Trophoblast cell (in vitro differentiated cells and primary cell): ENCODE measurements at regions not wholly inside any gene's neighbourhood (a gene's known extent, or its start where the extent isn't known, plus 50 kb on each side); places are given as distances from the start of the nearest gene placed in this dataset.

Experiments used
- DNase-seq, 2 donors: peaks; one replicate each; pipeline ENCODE4 v3.0.0-alpha.2; 2016
- H2AFZ ChIP-seq: 2 replicates; pipeline ENCODE4 v1.6.1; 2013; ENCODE audit warnings: low read length, moderate library complexity, mild to moderate bottlenecking; ENCODE audit not compliant: insufficient read depth, poor library complexity
- H2AK5ac ChIP-seq: 2 replicates; pipeline ENCODE4 v1.6.1; 2013; ENCODE audit warnings: mild to moderate bottlenecking, low read length
- H2BK120ac ChIP-seq: 2 replicates; pipeline ENCODE4 v1.6.1; 2013; ENCODE audit warnings: low read length, mild to moderate bottlenecking, moderate library complexity; ENCODE audit not compliant: insufficient read depth, poor library complexity
- H2BK12ac ChIP-seq: 2 replicates; pipeline ENCODE4 v1.6.1; 2013; ENCODE audit warnings: mild to moderate bottlenecking, low read length, moderate library complexity
- H2BK5ac ChIP-seq: 2 replicates; pipeline ENCODE4 v1.6.1; 2013; ENCODE audit warnings: low read length, low read depth, moderate library complexity, mild to moderate bottlenecking; ENCODE audit not compliant: poor library complexity
- H3K14ac ChIP-seq: 2 replicates; pipeline ENCODE4 v1.6.1; 2013; ENCODE audit warnings: mild to moderate bottlenecking, low read length
- H3K18ac ChIP-seq: 2 replicates; pipeline ENCODE4 v1.6.1; 2013; ENCODE audit warnings: mild to moderate bottlenecking, low read length
- H3K23ac ChIP-seq: 2 replicates; pipeline ENCODE4 v1.6.1; 2013; ENCODE audit warnings: low read length
- H3K27ac ChIP-seq: 2 replicates; pipeline ENCODE4 v1.5.1; 2013; ENCODE audit warnings: low read depth, mild to moderate bottlenecking, inconsistent platforms, low read length, moderate library complexity
- H3K27me3 ChIP-seq: 2 replicates; pipeline ENCODE4 v1.6.1; 2013; ENCODE audit warnings: inconsistent platforms, mild to moderate bottlenecking, low read length, moderate library complexity; ENCODE audit not compliant: insufficient read depth
- H3K36me3 ChIP-seq, 2 experiments: 1 replicate in 1 of 2; 2 replicates in 1 of 2; pipeline ENCODE4 v1.6.1; 2013; ENCODE audit warnings: low read length in 2 of 2, mild to moderate bottlenecking in 2 of 2, moderate library complexity in 1 of 2; ENCODE audit not compliant: insufficient read depth in 2 of 2, control insufficient read depth in 1 of 2
- H3K4ac ChIP-seq: 2 replicates; pipeline ENCODE4 v1.6.1; 2013; ENCODE audit warnings: low read depth, mild to moderate bottlenecking, low read length, moderate library complexity
- H3K4me1 ChIP-seq, 2 experiments: 1 replicate in 1 of 2; 2 replicates in 1 of 2; pipeline ENCODE4 v1.6.1; 2013; ENCODE audit warnings: low read length in 2 of 2, mild to moderate bottlenecking in 2 of 2, moderate library complexity in 1 of 2; ENCODE audit not compliant: insufficient read depth in 2 of 2, control insufficient read depth in 1 of 2
- H3K4me2 ChIP-seq: 2 replicates; pipeline ENCODE4 v1.6.1; 2013; ENCODE audit warnings: inconsistent platforms, mild to moderate bottlenecking, low read length, moderate library complexity
- H3K4me3 ChIP-seq: 2 replicates; pipeline ENCODE4 v1.5.1; 2013; ENCODE audit warnings: mild to moderate bottlenecking, low read depth, low read length, inconsistent platforms
- H3K79me1 ChIP-seq: one replicate; pipeline ENCODE4 v1.6.1; 2013; ENCODE audit warnings: low read length
- H3K79me2 ChIP-seq: 2 replicates; pipeline ENCODE4 v1.6.1; 2013; ENCODE audit warnings: low read length, mild to moderate bottlenecking; ENCODE audit not compliant: control insufficient read depth, insufficient read depth, poor library complexity
- H3K9ac ChIP-seq: 2 replicates; pipeline ENCODE4 v1.6.1; 2013; ENCODE audit warnings: mild to moderate bottlenecking, low read length
- H3K9me3 ChIP-seq: 2 replicates; pipeline ENCODE4 v1.6.1; 2013; ENCODE audit warnings: low read depth, mild to moderate bottlenecking, control low read depth, inconsistent platforms, low read length; ENCODE audit not compliant: insufficient read depth
- H4K12ac ChIP-seq: 2 replicates; pipeline ENCODE4 v1.6.1; 2013; ENCODE audit warnings: low read depth, mild to moderate bottlenecking, low read length, moderate library complexity
- H4K8ac ChIP-seq: 2 replicates; pipeline ENCODE4 v1.6.1; 2013; ENCODE audit warnings: low read depth, mild to moderate bottlenecking, low read length, moderate library complexity
- H4K91ac ChIP-seq: one replicate; pipeline ENCODE4 v1.6.1; 2013; ENCODE audit warnings: low read depth, mild to moderate bottlenecking, low read length, moderate library complexity
- WGBS: extraction: QIAGEN DNeasy Blood & Tissue Kit; methylation state at CpG from one replicate; pipeline ENCODE4 v1.1.7; 2013; ENCODE audit warnings: missing lambda C conversion rate; ENCODE audit not compliant: insufficient read length, insufficient coverage; ENCODE audit errors: extremely low coverage; 5-methylcytosine and 5-hydroxymethylcytosine counted together

- no CpG with 5 or more reads among the region's 11 CpGs for WGBS
- no peak for DNase-seq
Observed at GRCh38 chr22:49666146-49666809, 161.4 kb downstream of the BRD1 start.

DNA sequence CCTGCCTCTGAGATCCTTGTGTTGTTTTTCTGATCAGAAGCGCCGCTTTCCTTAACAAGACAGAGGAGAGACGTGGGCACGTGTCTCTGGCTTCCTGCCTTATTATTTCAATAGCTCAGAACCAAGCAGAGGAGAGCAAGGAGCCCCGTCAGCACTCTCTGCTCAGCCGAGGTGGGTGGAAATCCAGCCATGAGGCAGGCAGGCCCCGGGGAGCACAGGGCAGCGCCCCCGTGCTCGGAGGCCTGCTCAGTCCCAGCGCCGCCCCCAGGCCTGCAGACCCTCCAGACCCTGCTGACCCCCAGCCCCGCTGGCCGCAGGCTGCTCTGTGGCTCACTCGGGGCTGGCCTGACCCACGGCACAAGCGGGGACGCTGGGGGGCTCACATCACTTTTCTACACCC is 162.8 kb downstream of the BRD1 start:
- H3K4ac ChIP-seq: no peak overlapping the region
- H3K79me2 ChIP-seq: no peaks in the 10 kb centered on the region
- no peak overlapping the region for H4K12ac ChIP-seq
- H4K8ac ChIP-seq: no peak overlapping the region
- H2BK12ac ChIP-seq: no peak overlapping the region
- no peak overlapping the region for H3K27ac ChIP-seq
- H3K4me3 ChIP-seq: no peak overlapping the region
- H3K27me3 ChIP-seq: peaks cover 10% of the 10 kb centered on the region
- H3K4me1 ChIP-seq: no peaks in the 10 kb centered on the region
- H3K9me3 ChIP-seq: peaks cover 6% of the 10 kb centered on the region
- no peak overlapping the region for H2AK5ac ChIP-seq
- no CpG with 5 or more reads among the region's 18 CpGs for WGBS
- H4K91ac ChIP-seq: no peak overlapping the region
- DNase-seq: no peak
- H2AFZ ChIP-seq: no peak overlapping the region
- H2BK5ac ChIP-seq: no peak overlapping the region
- no peak overlapping the region for H3K23ac ChIP-seq
- no peak overlapping the region for H3K9ac ChIP-seq
- H3K4me2 ChIP-seq: no peak overlapping the region
- no peak overlapping the region for H3K18ac ChIP-seq
- H3K36me3 ChIP-seq: no peaks in the 10 kb centered on the region
- H3K14ac ChIP-seq: no peak overlapping the region
- no peaks in the 10 kb centered on the region for H3K79me1 ChIP-seq
- H2BK120ac ChIP-seq: no peak overlapping the region

More at GRCh38 chr22:49666146-49666809, 161.4 kb downstream of the BRD1 start:
- Histone ChIP-seq H3K4ac (no peak overlapping the region), H3K36me3 (no peaks in the 10 kb centered on the region), H3K18ac (no peak overlapping the region), H3K4me1 (peaks cover 4 to 6% of the 10 kb centered on the region in 2 experiments), H3K79me2 (no peaks in the 10 kb centered on the region), H3K14ac (no peak overlapping the region), H4K91ac (no peak overlapping the region), H4K12ac (no peak overlapping the region), H3K79me1 (no peaks in the 10 kb centered on the region), H3K27me3 (peaks cover 24% of the 10 kb centered on the region), H3K9ac (no peak overlapping the region), H3K4me2 (no peak overlapping the region), H2AK5ac (no peak overlapping the region), H3K4me3 (no peak overlapping the region), H2AFZ (no peak overlapping the region), H2BK12ac (no peak overlapping the region), H3K27ac (no peak overlapping the region), H4K8ac (no peak overlapping the region), H2BK120ac (no peak overlapping the region), H3K9me3 (peaks cover 6% of the 10 kb centered on the region), H2BK5ac (no peak overlapping the region), H3K23ac (no peak overlapping the region)

- Histone ChIP-seq H4K12ac (no peak overlapping the region), H2BK120ac (no peak overlapping the region), H3K36me3 (no peaks in the 10 kb centered on the region), H3K4me3 (no peak overlapping the region), H3K9ac (no peak overlapping the region), H3K9me3 (peaks cover 6% of the 10 kb centered on the region), H4K91ac (no peak overlapping the region), H3K4ac (no peak overlapping the region), H3K27me3 (peaks cover 6% of the 10 kb centered on the region), H4K8ac (no peak overlapping the region), H3K79me1 (no peaks in the 10 kb centered on the region), H3K14ac (no peak overlapping the region), H3K4me1 (no peaks in the 10 kb centered on the region), H2BK12ac (no peak overlapping the region), H2BK5ac (no peak overlapping the region), H3K4me2 (no peak overlapping the region), H3K79me2 (no peaks in the 10 kb centered on the region), H2AK5ac (no peak overlapping the region), H2AFZ (no peak overlapping the region), H3K23ac (no peak overlapping the region), H3K18ac (no peak overlapping the region), H3K27ac (no peak overlapping the region)
- no peak for DNase-seq
- WGBS: no CpG with 5 or more reads among the region's 21 CpGs
Observed at GRCh38 chr22:49664371-49664881, 163.2 kb downstream of the BRD1 start.

GRCh38 chr22:49663823-49664222 is 163.8 kb downstream of the BRD1 start:
- Histone ChIP-seq H4K12ac (no peak overlapping the region), H2BK120ac (no peak overlapping the region), H3K18ac (no peak overlapping the region), H3K4ac (no peak overlapping the region), H2AK5ac (no peak overlapping the region), H3K9me3 (peaks cover 3% of the 10 kb centered on the region), H3K36me3 (no peaks in the 10 kb centered on the region), H3K79me2 (no peaks in the 10 kb centered on the region), H4K8ac (no peak overlapping the region), H3K79me1 (no peaks in the 10 kb centered on the region), H2BK5ac (no peak overlapping the region), H3K4me1 (no peaks in the 10 kb centered on the region), H4K91ac (no peak overlapping the region), H3K4me3 (no peak overlapping the region), H3K4me2 (no peak overlapping the region), H3K9ac (no peak overlapping the region), H3K27ac (no peak overlapping the region), H3K27me3 (no peaks in the 10 kb centered on the region), H2BK12ac (no peak overlapping the region), H3K14ac (no peak overlapping the region), H3K23ac (no peak overlapping the region), H2AFZ (no peak overlapping the region)
- DNase-seq: no peak
- WGBS: no CpG with 5 or more reads among the region's 7 CpGs
